Hypothalamus (tissue), 51 donors: ENCODE measurements at regions not wholly inside any gene's neighbourhood (a gene's known extent, or its start where the extent isn't known, plus 50 kb on each side); places are given as distances from the start of the nearest gene placed in this dataset.
"Not testable (repeated sequence)": the region's sequence is repeated elsewhere in the genome, so short reads cannot be mapped to it uniquely, and the experiment has no call there.

Experiments used
- DNase-seq, 51 donors: peaks; one replicate each; lab custom pipeline; 2025; lab: John Stamatoyannopoulos, UW

DNA sequence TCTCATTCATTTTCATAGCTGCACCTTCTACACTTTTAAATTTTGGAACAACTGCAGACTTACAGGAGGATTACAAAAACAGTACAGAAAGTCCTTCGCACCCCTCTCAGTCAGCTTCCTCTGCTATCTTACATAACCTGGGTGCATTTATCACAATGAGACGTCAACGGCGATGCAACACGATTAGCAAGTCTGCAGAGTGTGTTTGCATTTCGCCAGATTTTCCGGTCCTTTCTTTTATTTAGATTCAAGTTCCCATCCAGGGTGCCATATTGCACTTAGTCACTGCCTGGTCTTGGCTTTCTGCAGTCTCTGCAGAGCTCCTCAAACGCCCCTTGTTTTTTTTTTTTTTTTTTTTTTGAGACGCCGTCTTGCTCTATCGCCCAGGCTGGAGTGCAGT is 85.9 kb downstream of the ASMT start:
- no peak for DNase-seq

DNA sequence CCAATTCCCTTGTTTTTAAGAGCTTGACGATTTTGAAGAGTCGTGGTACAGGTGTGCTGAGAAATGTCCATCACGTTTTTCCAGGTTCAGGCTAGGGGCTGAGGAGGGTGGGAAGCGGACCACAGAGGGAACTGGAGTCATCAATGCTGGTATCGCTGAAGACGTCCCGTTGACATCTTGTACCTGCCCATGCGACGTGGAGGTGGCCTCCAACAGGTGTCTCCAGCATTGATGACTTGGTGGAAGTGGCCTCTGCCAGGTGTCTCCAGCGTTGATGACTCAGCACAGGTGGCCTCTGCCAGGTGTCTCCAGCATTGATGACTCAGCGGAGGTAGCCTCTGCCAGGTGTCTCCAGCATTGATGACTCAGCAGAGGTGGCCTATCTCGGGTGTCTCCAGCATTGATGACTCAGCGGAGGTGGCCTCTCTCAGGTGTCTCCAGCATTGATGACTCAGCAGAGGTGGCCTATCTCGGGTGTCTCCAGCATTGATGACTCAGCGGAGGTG is 86.6 kb downstream of the ASMT start:
- DNase-seq, result not testable (repeated sequence)

DNA sequence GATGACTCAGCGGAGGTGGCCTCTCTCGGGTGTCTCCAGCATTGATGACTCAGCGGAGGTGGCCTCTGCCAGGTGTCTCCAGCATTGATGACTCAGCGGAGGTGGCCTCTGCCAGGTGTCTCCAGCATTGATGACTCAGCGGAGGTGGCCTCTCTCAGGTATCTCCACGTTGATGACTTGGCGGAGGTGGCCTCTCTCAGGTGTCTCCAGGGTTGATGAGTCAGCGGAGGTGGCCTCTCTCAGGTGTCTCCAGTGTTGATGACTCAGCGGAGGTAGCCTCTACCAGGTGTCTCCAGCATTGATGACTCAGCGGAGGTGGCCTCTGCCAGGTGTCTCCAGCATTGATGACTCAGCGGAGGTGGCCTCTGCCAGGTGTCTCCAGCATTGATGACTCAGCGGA is 87.3 kb downstream of the ASMT start:
- not testable (repeated sequence) for DNase-seq

DNA sequence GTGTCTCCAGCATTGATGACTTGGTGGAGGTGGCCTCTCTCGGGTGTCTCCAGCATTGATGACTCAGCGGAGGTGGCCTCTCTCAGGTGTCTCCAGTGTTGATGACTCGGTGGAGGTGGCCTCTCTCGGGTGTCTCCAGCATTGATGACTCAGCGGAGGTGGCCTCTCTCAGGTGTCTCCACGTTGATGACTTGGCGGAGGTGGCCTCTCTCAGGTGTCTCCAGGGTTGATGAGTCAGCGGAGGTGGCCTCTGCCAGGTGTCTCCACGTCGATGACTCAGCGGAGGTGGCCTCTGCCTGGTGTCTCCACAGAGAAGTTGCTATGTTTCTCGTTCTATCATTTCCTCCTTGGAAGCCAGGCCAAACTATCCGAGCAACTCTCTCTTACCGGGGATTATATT is 87.7 kb downstream of the ASMT start:
- DNase-seq, result not testable (repeated sequence)

DNA sequence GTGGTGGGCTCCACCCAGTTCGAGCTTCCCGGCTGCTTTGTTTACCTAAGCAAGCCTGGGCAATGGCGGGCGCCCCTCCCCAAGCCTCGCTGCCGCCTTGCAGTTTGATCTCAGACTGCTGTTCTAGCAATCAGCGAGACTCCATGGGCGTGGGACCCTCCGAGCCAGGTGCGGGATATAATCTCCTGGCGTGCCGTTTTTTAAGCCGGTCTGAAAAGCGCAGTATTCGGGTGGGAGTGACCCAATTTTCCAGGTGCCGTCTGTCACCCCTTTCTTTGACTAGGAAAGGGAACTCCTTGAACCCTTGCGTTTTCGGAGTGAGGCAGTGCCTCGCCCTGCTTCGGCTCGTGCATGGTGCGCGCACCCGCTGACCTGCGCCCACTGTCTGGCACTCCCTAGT is 94.4 kb downstream of the ASMT start:
- DNase-seq, result not testable (repeated sequence)

DNA sequence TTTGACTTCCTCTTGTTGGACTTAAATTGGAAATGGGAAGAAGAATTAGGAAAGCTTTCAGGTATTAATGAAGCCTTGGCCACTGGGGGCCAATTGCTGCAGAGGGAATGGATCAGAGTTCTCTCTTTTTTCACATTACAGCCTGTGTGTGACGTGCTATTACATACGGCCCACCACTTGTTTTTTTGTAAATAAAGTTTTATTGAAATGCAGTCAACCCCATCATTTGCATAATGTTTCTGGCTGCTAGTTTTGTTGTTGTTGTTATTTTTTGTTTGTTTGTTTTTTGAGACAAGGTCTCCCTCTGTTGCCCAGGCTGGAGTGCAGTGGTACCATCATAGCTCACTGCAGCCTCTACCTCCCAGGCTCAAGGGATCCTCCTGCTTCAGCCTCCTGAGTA is 98.4 kb downstream of the ASMT start:
- DNase-seq, result no peak

DNA sequence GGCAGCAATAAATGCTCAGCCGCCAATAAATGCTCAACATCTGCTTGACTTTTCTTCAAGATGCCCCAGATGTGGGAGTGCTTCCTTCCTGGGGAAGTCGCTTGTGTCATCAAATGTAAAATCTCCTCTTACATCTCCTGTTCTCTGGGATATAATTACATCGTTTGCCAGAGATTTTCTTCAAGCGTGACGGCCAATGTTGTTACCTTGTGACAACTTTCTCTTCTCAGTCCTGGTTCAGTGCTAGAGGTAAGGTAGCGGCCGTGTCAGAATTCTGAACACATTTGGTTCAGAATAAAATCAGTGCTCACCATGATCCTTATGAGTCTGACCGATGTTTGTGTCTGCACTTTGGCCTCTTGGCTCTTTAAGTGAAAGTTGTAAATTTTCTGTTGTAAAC is 102.5 kb downstream of the ASMT start:
- no peak for DNase-seq

DNA sequence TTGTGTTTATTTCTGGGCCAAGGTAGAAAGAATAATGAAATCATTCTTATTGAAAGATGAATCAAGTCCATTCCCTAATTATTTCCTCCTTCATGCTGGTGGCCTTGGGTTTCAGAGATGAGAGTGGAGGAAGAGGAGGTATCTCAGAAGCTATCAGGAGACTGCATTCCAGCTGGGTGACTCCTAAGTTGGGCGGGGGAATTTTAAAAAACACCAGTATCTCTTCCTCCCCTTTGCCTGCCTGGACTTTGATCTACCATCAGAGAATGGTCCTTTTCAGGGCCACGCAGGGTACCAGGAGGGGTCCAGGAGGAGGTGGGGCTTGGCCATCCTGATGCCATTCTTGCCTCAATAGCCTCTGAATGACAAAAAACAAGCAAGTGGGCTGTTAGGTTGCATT is 104.4 kb downstream of the ASMT start:
- no peak for DNase-seq

DNA sequence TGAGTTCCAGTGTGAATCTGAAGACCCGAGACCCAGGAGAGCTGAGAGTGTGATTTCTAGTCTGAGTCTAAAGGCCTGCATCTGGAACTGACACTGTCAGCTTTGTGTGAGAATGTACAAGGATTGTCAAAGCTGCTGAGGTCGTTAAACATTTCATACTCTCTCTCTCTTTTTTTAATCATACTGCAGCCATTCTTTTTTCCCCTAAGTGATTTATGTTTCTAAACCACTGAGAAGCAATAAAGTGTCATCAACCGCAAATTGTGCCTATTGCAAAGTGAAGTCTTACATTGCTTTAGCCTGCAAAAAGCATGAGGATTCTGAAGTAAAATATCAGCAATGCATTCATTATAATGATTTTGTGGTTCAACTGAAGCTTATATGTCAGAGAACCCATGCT is 106.0 kb downstream of the ASMT start:
- no peak for DNase-seq

DNA sequence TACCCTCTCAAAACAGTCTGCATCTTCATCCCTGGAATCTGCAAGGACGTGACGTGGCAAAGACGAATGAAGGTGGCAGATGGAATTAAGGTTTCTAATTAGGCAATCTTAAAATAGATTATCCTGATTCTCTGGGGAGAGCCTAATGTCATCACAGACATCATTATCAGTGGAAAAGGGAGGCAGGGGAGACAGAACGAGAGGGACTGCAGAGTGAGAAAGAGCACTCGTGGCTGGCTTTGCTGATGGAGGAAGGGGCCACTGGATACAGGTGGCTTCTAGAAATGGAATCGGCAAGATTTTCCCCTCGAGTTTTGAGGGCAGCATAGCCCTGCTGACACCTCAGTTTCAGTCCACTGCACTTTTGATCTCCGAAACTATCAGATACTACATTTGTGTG is 110.6 kb downstream of the ASMT start:
- DNase-seq, result no peak

DNA sequence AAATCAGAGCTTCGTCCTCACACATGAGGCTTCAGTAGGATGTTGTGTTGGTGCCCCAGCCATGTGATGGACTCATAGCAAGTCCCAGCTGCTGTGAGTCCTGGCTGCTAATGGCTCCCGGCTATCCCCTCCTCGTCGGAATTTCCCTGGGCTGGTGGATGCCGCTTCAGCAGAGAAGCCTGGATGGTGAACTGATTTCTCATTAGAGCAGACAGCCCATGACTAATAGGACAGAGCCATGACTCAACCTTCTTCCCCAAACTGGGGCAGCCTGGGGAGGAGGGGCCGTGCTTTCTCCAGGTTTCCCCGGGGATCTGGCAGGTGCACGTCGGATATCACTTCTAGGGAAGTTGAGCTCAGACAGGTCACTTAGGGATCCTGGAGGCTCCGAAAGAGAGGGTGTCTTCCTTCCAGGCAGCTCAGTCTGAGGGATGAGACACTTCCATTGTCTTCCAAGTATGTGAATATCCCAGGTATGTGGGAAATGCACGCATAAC is 112.7 kb downstream of the ASMT start:
- DNase-seq, result peak in 1 of 51 donors; percentile 8

DNA sequence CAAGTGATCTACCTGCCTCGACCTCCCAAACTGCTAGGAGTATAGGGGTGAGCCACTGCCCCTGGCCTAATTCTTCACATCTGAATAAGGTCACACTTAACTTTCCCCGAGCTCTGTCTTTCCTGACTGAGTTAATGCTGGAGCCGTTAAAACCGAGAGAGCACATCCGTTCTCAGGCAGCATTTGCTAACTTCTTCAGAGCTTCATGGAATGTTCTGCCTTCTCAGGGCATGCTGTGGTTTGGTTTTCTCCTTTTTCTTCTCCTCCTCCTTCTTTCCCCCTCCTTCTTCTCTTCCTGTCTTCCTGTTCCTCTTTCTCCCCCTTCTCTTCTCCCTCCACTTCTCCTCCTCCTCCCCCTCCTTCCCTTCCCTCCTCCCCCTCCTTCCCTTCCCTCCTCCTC is 119.9 kb downstream of the ASMT start:
- no peak for DNase-seq

DNA sequence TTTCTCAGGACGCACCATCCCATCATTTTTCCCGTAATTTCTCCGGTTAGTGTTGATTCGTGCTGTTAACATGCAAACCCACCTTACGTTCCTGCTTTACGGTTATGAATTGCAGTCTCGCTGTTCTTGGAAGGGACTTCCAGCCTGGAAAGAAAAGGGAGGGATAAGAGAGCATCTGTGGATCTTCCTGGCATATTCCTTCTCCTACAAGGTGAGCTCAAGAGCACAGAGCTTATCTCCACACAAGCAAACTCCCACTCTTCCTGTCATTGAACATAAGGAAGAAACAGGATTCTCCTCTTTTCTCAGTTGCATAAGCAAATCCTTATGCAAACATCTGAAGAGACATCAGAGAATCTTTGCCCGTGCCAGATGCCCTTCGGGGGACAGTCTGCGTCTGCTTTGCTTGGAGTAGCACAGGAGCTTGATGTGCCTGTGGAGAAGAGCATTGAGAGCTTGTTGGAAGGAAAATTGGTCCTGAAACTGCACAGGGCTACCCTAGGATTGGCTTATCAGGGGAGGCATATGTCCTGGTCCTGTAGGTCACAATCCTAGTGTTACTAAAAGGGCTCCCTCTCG is 127.0 kb downstream of the ASMT start:
- DNase-seq, result no peak

DNA sequence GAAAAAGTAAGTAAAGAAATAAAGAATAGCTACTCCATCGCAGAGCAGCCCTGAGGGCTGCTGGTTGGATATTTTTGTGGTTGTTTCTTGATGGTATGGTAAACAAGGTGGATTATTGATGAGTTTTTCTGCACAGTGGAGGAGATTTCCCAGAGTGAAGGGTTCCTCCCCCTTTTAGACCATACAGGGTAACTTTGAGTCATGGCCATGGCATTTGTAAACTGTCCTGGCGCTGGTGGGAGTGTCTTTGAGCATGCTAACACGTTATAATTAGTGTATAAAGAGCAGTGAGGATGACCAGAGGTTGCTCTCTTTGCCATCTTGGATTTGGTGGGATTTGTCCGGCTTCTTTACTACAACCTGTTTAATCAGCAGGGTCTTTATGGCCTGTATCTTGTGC is 128.2 kb downstream of the ASMT start:
- DNase-seq, result no peak

DNA sequence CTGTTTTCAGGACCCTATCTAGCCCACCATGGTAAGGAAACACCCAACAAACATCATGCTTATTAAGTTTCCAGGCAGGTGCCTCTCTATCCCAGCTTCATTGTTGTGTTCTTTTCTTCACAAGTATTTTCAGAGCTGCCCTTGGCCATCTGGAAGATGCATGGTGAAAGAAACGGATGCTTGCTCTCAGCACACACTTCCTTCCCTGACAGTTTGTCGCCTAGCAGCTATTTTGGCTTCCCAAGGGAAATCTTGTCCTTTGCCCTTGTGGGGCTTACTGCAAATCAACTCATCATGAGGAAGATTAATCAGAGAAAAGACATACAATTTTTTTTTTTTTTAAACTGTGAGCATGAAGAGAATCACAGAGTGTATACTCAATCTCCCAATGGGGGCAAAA is 128.8 kb downstream of the ASMT start:
- no peak for DNase-seq

DNA sequence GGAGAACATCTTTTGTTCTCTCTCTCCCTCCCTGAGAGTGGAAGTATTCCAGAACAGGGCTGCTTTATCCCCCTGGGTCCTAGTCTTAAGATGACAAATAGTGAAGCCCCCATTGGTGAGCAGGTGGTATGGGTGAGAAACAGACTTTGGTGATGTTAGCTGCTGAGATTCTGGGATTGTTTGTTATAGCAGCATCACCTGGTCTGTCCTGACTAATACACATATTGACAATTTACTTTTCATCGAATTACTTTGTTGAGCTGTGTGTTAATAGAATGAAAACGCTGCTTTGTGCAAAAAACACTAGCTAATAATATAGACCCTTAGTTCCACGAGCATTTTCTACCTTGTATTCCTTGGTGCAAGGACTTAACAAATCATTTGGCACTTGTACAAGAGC is 133.5 kb downstream of the ASMT start:
- no peak for DNase-seq

DNA sequence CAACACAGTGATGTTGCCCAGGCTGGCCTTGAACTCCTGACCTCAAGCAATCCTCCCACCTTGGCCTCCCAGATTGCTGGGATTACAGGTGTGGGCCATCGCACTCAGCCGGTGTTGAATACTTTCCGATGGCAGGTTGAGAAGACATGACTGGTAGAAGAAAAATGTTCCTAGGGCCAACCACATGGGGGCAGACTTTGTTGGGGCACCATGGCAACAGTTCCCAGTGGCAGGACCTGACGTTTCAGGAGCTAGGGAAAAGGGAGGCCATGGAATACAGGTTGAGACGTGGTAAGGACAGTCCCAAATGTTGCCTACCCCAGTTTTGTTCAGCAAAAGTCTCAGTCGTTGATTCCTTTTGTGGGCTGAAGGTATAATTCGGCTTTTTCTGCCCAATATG is 134.6 kb downstream of the ASMT start:
- DNase-seq, result no peak

DNA sequence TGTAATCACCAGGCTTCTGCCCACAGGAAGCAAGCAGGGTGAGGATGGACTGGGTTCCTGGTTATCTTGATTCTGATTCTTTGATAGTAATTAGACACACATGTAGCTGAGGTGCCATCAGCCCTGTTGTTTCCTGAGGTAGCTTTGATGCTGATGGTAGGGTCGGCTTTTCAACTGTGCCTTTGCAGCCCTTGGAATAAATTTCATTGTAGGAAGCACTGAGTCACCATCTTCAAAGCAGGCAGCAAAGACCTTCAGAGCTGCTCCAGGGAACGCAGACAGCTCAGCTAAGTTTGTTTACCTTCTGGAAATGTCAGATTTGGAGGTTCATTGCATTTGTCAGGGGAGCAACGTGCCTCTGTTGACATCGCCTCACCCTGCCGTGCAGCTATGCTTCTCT is 135.4 kb downstream of the ASMT start:
- no peak for DNase-seq

DNA sequence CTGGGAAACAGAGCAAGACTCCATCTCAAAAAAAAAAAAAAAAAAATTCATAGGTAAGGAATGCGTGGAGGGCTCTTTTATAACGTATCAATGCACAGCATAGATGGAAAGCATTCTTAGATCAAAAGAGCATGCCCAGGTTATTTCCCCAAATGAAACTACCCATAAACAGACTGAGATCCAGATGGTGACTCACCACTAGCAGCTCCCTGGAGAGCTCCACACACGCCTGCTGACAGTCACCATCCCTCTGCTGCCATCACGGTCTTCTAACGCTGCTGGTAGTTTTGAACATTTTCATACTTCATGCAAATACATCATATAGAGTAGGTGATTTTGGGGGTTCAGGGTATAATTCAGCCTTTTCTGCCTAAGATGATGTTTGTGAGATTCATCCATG is 136.9 kb downstream of the ASMT start:
- DNase-seq, result peak in 1 of 51 donors; percentile 5

DNA sequence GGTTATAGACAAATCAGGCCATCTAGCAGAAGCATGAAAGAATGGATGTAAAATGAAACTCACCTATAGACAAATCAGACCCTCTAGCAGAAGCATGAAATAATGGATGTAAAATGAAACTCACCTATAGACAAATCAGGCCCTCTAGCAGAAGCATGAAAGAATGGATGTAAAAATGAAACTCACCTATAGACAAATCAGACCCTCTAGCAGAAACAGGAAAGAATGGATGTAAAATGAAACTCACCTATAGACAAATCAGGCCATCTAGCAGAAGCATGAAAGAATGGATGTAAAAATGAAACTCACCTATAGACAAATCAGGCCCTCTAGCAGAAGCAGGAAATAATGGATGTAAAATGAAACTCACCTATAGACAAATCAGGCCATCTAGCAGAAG is 137.9 kb downstream of the ASMT start:
- DNase-seq, result not testable (repeated sequence)

DNA sequence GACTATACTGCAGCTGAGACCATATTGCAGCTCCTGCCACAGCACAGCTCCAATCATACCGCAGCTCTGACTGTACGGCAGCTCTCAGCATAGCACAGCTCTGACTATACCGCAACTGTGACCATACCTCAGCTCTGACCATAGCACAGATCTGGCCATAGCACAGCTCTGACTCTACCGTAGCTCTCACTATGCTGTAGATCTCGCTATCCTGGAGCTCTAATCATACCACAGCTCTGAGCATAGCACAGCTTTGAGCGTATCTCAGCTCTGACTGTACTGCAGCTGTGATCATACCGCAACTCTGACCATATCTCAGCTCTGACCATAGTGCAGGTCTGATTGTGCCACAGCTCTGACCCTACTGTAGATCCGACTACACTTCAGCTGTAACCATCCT is 139.2 kb downstream of the ASMT start:
- DNase-seq, result no peak

DNA sequence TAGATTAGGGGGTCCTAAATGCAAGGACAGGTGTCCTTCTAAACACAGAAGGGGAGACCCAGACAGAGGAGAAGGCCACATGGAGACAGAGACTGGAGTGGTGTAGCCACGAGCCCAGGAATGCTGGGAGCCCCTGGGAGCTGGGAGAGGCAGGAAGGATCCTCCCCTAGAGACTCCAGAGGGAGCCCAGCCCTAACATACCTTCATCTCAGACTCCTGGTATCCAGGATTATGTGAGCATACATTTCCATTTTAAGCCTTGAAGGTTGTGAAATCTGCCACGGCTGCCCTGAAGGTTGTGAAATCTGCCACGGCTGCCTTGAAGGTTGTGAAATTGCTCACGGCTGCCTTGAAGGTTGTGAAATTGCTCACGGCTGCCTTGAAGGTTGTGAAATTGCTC is 148.4 kb downstream of the ASMT start:
- DNase-seq, result no peak

DNA sequence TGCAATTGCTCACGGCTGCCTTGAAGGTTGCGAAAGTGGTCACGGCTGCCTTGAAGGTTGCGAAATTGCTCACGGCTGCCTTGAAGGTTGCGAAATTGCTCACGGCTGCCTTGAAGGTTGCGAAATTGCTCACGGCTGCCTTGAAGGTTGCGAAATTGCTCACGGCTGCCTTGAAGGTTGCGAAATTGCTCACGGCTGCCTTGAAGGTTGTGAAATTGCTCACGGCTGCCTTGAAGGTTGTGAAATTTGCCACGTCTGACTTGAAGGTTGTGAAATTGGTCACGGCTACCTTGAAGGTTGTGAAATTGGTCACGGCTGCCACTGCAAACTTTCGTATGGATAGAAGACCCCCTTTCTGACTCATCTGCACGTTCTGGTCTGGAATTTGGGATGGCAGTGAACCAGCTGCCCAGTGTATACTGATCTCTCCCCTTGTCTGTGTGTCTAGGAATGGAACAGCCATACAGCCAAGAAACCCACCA is 150.1 kb downstream of the ASMT start:
- not testable (repeated sequence) for DNase-seq
